ENCODE measurements at regions not wholly inside any gene's neighbourhood (a gene's known extent, or its start where the extent isn't known, plus 50 kb on each side); places are given as distances from the start of the nearest gene placed in this dataset.
A peak's percentile ranks its signal among the peaks of the same experiment; 100 is the strongest.

DNA sequence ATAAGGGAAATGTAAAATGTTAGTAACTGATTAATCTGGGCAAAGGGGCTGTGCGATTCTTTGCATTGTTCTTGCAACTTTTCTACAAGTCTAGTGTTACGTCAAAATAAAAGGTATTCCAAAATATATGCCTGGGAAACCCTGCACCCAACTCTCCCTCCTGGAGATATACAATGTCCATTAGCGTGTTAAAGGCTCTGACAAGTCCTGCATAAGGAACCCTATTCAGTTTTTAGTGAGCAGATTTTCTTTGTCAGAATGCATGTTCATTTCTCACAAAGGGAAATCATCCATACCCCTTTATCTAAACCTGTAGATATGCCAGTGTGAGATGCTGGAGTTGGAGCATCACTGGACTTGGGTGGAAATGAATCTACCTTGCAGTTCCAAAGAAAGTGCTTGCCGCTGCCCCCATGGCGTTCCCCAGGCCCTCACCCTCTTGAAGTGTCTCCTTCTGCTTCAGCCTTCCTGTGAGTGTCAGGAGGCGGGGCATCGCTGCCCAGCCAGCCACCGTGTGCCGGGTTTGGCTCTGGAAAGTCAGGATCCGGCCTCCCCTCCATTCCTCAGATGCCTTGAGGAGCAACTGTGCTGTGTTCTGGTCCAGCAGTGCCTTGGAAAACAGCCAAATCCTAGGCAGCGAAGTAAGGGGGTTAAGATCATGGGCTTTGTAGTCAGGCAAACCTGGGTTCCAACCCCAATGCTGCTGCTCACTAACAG lies 85.5 kb downstream of the RMI2 start:
- DNase-seq (ENCODE audit: low read depth): no peak
- TF ChIP-seq, protein P1, sequence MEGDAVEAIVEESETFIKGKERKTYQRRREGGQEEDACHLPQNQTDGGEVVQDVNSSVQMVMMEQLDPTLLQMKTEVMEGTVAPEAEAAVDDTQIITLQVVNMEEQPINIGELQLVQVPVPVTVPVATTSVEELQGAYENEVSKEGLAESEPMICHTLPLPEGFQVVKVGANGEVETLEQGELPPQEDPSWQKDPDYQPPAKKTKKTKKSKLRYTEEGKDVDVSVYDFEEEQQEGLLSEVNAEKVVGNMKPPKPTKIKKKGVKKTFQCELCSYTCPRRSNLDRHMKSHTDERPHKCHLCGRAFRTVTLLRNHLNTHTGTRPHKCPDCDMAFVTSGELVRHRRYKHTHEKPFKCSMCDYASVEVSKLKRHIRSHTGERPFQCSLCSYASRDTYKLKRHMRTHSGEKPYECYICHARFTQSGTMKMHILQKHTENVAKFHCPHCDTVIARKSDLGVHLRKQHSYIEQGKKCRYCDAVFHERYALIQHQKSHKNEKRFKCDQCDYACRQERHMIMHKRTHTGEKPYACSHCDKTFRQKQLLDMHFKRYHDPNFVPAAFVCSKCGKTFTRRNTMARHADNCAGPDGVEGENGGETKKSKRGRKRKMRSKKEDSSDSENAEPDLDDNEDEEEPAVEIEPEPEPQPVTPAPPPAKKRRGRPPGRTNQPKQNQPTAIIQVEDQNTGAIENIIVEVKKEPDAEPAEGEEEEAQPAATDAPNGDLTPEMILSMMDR (IDR thresholded peaks at IDR 0.05; ENCODE audit: insufficient read depth, low read length): no peak
- H3K4me3 ChIP-seq (ENCODE audit: low read depth, low read length): no peak overlapping the region

DNA sequence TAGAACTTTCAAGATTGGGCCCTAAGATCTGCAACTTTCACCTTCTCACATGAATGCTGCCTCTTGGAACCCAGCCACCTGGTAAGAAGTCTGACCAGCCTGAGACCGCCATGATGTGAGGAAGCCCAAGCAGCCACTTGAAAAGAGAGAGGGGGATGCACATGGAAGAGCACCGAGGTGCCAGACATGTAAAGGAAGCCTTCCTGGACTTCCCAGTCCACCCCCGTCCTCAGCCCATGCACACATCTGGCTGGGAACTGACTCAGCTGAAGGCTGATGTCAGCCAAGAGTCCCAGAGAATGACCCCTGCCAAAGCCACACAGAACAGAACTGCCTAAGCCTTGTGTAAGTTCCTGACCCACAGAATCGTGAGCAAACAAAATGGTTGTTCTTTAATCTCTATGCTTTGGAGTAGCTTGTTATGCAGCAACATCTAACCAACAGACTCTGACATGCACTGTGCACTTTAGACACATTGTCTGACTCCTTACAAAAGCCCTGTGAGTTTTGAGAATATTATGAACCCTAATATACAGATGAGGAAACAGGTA lies 86.7 kb downstream of the RMI2 start:
- DNase-seq (ENCODE audit: low read depth): peak; percentile 1

DNA sequence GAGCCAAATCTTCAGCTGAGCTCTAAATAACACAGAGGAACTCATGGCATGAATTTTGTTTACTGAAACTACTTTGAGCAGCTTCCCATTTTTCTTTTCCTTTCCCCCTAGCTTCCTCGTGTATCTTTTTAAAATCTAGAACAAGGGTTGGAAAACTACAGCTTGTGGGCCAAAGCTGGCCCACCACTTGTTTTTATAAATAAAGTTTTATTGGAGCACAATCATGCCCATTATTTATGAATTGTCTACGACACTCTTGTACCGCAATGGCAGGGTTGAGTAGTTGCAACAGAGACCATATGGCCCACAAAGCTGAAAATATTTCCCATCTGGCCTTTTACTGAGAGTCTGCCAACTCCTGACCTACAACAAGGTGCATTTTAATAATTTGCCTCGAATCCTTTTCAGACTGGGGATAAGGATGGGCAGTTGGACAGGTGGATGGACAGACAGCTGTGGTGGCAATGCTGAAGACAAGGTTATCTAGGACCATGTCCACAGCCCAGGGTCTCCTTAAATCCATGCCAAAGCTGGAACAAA lies 87.7 kb downstream of the RMI2 start:
- H3K4me3 ChIP-seq (ENCODE audit: low read depth, low read length): no peak overlapping the region
- DNase-seq (ENCODE audit: low read depth): no peak
- TF ChIP-seq, protein P1 (IDR thresholded peaks at IDR 0.05; ENCODE audit: insufficient read depth, low read length): no peak

More for the DNA sequence above, 86.7 kb downstream of the RMI2 start:
- H3K4me3 ChIP-seq (ENCODE audit: low read depth, low read length): no peak overlapping the region
- TF ChIP-seq, protein P1 (IDR thresholded peaks at IDR 0.05; ENCODE audit: insufficient read depth, low read length): no peak

DNA sequence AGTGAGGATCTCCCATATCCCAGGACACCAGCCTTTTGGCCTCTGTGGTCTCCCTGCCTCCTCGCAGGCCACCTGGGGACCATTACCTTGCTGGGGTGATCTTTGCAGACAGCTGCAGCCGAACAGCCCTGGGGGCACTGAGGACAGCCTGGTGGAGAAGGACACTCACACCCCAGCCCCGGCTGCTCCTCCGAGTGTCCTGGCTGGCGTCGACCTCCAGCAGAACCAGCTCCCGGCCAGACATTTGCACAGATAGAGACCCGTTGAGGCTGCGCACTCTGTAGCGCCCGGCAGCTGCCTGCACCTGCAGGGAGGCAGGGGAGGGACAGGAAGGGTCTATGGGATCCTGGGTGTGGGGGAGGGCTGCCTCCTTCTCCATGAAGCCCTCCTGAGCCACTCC lies 90.3 kb downstream of the RMI2 start:
- TF ChIP-seq, protein P1 (IDR thresholded peaks at IDR 0.05; ENCODE audit: insufficient read depth, low read length): no peak
- DNase-seq (ENCODE audit: low read depth): no peak
- H3K4me3 ChIP-seq (ENCODE audit: low read depth, low read length): no peak overlapping the region

DNA sequence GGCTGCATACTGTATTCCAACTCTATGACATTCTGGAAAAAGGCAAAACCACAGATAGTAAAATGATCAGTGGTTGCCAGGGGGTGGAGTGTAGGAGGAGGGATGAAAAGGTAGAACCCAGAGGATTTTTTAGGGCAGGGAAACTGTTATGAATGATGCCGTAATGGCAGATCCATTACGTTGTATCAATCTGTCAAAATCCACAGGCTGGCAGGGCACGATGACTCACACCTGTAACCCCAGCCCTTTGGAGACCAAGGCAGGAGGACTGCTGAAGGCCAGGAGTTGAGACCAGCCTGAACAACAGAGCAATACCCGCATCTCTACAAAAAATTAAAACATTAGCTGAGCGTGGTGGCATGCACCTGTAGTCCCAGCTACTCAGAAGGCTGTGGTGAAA lies 91.8 kb downstream of the RMI2 start:
- TF ChIP-seq, protein P1 (IDR thresholded peaks at IDR 0.05; ENCODE audit: insufficient read depth, low read length): no peak
- H3K4me3 ChIP-seq (ENCODE audit: low read depth, low read length): no peak overlapping the region
- no peak for DNase-seq (ENCODE audit: low read depth)

DNA sequence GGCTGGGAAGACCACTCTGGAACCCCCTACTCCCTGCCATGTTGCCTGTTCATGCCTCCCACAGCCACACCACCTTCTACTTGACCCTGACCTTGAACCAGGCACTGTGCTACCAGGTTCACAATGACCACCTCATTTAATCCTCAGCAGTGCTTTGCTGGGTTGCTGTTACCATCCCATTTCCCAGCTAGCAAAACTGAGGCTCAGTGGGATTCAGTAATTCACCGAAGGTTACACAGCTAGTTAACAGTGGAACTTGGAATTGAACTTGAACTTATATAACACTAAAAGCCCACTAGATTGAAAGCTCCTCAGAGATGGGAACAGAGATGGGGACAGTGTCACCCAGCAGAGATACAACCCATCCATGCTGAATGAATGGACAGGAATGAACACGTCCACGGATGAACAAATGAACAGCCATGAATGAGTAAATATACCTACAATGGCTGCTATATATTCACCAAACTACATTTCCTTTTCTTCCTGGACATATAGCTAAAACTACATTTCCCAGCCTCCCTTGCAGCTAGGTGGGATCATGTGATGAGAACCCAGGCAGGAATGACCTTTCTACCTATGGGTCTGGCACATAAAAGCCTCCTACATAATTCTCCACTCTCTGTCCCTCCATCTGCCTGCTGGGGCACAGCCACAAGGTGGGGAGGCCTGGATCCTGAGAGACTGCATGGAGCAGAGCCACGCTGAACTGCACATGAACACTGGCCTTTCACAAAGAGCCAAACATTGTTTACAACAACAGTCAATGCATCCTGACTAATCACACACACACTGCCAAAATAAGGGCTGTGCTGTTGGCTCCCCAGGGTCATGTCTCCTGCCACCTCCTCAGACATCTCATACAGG lies 94.8 kb downstream of the RMI2 start:
- no peak for DNase-seq (ENCODE audit: low read depth)
- TF ChIP-seq, protein P1 (IDR thresholded peaks at IDR 0.05; ENCODE audit: insufficient read depth, low read length): no peak
- no peak overlapping the region for H3K4me3 ChIP-seq (ENCODE audit: low read depth, low read length)
